ENCODE measurements at regions not wholly inside any gene's neighbourhood (a gene's known extent, or its start where the extent isn't known, plus 50 kb on each side); places are given as distances from the start of the nearest gene placed in this dataset.

GRCh38 chr10:130862122-130862521 lies 449.4 kb downstream of the TCERG1L start:
- no peak for TF ChIP-seq CTCF (IDR thresholded peaks at IDR 0.05)
- no peak overlapping the region for H3K4me3 Mint-ChIP-seq
- H3K27me3 Mint-ChIP-seq = no peaks in the 10 kb centered on the region
- POLR2A ChIA-PET = no interaction called here
- no peaks in the 10 kb centered on the region for H3K36me3 Mint-ChIP-seq (ENCODE audit: low read depth)
- DNase-seq (no peak), ATAC-seq (no peak)
- CTCF ChIA-PET = no interaction called here
- no peak overlapping the region for H3K27ac Mint-ChIP-seq
- intact Hi-C loops (cut with micrococcal nuclease) = no loop called here
- H3K9me3 Mint-ChIP-seq = no peaks in the 10 kb centered on the region
- H3K4me1 Mint-ChIP-seq (ENCODE audit: low read depth) = no peaks in the 10 kb centered on the region

GRCh38 chr10:130862626-130863025 lies 448.9 kb downstream of the TCERG1L start:
- no peak for DNase-seq
- intact Hi-C loops (cut with micrococcal nuclease) = no loop called here
- no peaks in the 10 kb centered on the region for H3K36me3 Mint-ChIP-seq (ENCODE audit: low read depth)
- H3K27ac Mint-ChIP-seq = no peak overlapping the region
- no peak overlapping the region for H3K4me3 Mint-ChIP-seq
- no peaks in the 10 kb centered on the region for H3K4me1 Mint-ChIP-seq (ENCODE audit: low read depth)
- TF ChIP-seq CTCF (IDR thresholded peaks at IDR 0.05) = no peak
- no peaks in the 10 kb centered on the region for H3K27me3 Mint-ChIP-seq
- no peak for ATAC-seq
- POLR2A ChIA-PET = no interaction called here
- no peaks in the 10 kb centered on the region for H3K9me3 Mint-ChIP-seq
- CTCF ChIA-PET = no interaction called here

GRCh38 chr10:130863044-130863443 lies 448.5 kb downstream of the TCERG1L start:
- no peak for ATAC-seq
- Mint-ChIP-seq H3K4me1 (ENCODE audit: low read depth) (no peaks in the 10 kb centered on the region), H3K36me3 (ENCODE audit: low read depth) (no peaks in the 10 kb centered on the region), H3K4me3 (no peak overlapping the region), H3K27me3 (no peaks in the 10 kb centered on the region), H3K27ac (no peak overlapping the region), H3K9me3 (no peaks in the 10 kb centered on the region)
- no peak for TF ChIP-seq CTCF (IDR thresholded peaks at IDR 0.05)
- DNase-seq = no peak
- ChIA-PET CTCF (no interaction called here), POLR2A (no interaction called here)
- intact Hi-C loops (cut with micrococcal nuclease) = no loop called here

- no peak overlapping the region for H3K4me3 Mint-ChIP-seq
- ChIA-PET CTCF (no interaction called here), POLR2A (no interaction called here)
- TF ChIP-seq CTCF (IDR thresholded peaks at IDR 0.05) = no peak
- DNase-seq (no peak), ATAC-seq (no peak)
- H3K9me3 Mint-ChIP-seq = no peaks in the 10 kb centered on the region
- H3K27me3 Mint-ChIP-seq = peaks cover 6% of the 10 kb centered on the region
- intact Hi-C loops (cut with micrococcal nuclease) = no loop called here
- no peaks in the 10 kb centered on the region for H3K36me3 Mint-ChIP-seq (ENCODE audit: low read depth)
- H3K4me1 Mint-ChIP-seq (ENCODE audit: low read depth) = no peaks in the 10 kb centered on the region
- H3K27ac Mint-ChIP-seq = no peak overlapping the region
These were observed 446.3 kb downstream of the TCERG1L start for GRCh38 chr10:130864961-130865818.

- Mint-ChIP-seq H3K9me3 (no peaks in the 10 kb centered on the region), H3K27ac (no peak overlapping the region), H3K4me1 (ENCODE audit: low read depth) (no peaks in the 10 kb centered on the region), H3K27me3 (peaks cover 7% of the 10 kb centered on the region), H3K4me3 (no peak overlapping the region), H3K36me3 (ENCODE audit: low read depth) (no peaks in the 10 kb centered on the region)
- intact Hi-C loops (cut with micrococcal nuclease) = no loop called here
- DNase-seq = no peak
- POLR2A ChIA-PET = no interaction called here
- TF ChIP-seq CTCF (IDR thresholded peaks at IDR 0.05) = no peak
- no peak for ATAC-seq
- CTCF ChIA-PET = no interaction called here
These were observed 444.7 kb downstream of the TCERG1L start for GRCh38 chr10:130866857-130867256.

All from activated CD8-positive, alpha-beta T cell treated with anti-CD3 and anti-CD28 coated beads for 36 hours (primary cell).